ENCODE measurements at regions not wholly inside any gene's neighbourhood (a gene's known extent, or its start where the extent isn't known, plus 50 kb on each side); places are given as distances from the start of the nearest gene placed in this dataset.

GRCh38 chr7:130937830-130938229 lies 203.8 kb upstream of the KLF14 start:
- no peaks in the 10 kb centered on the region for H3K27me3 Mint-ChIP-seq (ENCODE audit: low read depth)
- H3K4me1 Mint-ChIP-seq (ENCODE audit: low read depth) = peaks cover 77% of the 10 kb centered on the region
- H3K27ac Mint-ChIP-seq = peak overlapping the region; percentile 74
- H3K4me3 Mint-ChIP-seq = no peak overlapping the region
- peaks cover 78% of the 10 kb centered on the region for H3K36me3 Mint-ChIP-seq (ENCODE audit: low read depth)
- no peak for DNase-seq (ENCODE audit: low spot score)
- no peaks in the 10 kb centered on the region for H3K9me3 Mint-ChIP-seq

GRCh38 chr7:130938661-130939060 lies 204.7 kb upstream of the KLF14 start:
- H3K9me3 Mint-ChIP-seq = no peaks in the 10 kb centered on the region
- H3K27ac Mint-ChIP-seq = peak overlapping the region; percentile 74
- H3K27me3 Mint-ChIP-seq (ENCODE audit: low read depth) = no peaks in the 10 kb centered on the region
- peaks cover 80% of the 10 kb centered on the region for H3K36me3 Mint-ChIP-seq (ENCODE audit: low read depth)
- no peak overlapping the region for H3K4me3 Mint-ChIP-seq
- no peak for DNase-seq (ENCODE audit: low spot score)
- peaks cover 79% of the 10 kb centered on the region for H3K4me1 Mint-ChIP-seq (ENCODE audit: low read depth)

DNA sequence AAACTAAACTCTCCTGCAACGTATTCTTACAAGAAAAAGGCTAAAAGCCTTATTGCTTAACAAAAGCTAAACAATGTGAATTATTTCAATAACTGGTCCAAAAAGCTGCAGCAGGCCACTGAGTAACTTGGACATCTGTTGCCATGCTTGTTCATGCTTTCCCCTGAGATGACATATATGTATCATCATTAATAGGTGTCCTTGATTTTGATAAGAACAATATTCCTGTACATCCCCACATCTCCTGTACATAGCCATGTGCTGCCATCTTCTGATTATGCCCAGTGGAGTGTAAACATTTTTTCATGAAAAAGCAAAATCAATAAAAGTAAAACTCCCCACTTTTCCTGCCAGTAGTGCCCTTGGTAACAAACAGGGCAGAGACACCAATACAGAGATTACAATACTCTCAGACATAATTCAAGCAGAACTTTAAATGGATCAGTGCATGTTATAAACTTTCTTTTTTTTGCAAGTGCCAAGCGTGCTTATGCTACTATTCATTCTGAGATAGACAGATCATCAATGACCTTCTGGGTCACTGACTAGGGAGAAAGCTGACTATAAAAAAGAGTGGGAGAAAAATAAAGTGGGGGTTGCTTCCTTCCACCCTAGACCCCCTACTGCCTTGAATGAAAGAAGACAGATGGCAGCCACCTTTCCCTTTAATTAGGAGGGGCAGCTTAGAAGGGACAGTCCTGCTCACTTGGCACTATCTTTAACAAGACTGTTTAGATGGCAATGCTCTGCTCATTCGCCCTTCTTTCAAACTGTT lies 205.5 kb upstream of the KLF14 start:
- Mint-ChIP-seq H3K27ac (peak overlapping the region; percentile 82), H3K4me1 (ENCODE audit: low read depth) (peaks cover 78% of the 10 kb centered on the region), H3K9me3 (no peaks in the 10 kb centered on the region), H3K4me3 (peak overlapping the region; percentile 37), H3K27me3 (ENCODE audit: low read depth) (no peaks in the 10 kb centered on the region), H3K36me3 (ENCODE audit: low read depth) (peaks cover 80% of the 10 kb centered on the region)
- no peak for DNase-seq (ENCODE audit: low spot score)

GRCh38 chr7:130940326-130940725 lies 206.3 kb upstream of the KLF14 start:
- Mint-ChIP-seq H3K4me3 (peak overlapping the region; percentile 70), H3K27ac (peak overlapping the region; percentile 88), H3K4me1 (ENCODE audit: low read depth) (peaks cover 82% of the 10 kb centered on the region), H3K36me3 (ENCODE audit: low read depth) (peaks cover 82% of the 10 kb centered on the region), H3K27me3 (ENCODE audit: low read depth) (no peaks in the 10 kb centered on the region), H3K9me3 (no peaks in the 10 kb centered on the region)
- no peak for DNase-seq (ENCODE audit: low spot score)

DNA sequence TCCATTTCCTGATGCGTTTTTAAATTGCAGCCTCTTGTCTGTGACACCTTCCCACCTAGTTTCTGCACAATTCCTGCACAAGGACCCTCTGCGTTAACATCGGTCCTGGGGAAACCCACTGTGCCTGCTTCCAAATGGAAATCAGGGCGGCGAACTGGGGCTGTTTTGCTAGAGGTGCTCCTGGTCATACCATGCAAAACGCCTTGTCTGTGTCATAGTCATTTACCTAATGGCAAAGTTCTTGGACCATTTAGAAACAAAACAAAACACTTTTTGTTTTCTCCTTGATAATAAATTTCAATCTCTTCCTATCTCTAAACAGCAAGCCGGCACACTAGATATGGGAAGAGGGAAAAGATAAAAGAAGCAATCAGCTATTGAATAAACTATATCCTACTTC lies 206.9 kb upstream of the KLF14 start:
- Mint-ChIP-seq H3K36me3 (ENCODE audit: low read depth) (peaks cover 84% of the 10 kb centered on the region), H3K9me3 (no peaks in the 10 kb centered on the region), H3K27ac (peak overlapping the region; percentile 79), H3K4me3 (peak overlapping the region; percentile 69), H3K27me3 (ENCODE audit: low read depth) (no peaks in the 10 kb centered on the region), H3K4me1 (ENCODE audit: low read depth) (peaks cover 82% of the 10 kb centered on the region)
- DNase-seq (ENCODE audit: low spot score) = no peak

DNA sequence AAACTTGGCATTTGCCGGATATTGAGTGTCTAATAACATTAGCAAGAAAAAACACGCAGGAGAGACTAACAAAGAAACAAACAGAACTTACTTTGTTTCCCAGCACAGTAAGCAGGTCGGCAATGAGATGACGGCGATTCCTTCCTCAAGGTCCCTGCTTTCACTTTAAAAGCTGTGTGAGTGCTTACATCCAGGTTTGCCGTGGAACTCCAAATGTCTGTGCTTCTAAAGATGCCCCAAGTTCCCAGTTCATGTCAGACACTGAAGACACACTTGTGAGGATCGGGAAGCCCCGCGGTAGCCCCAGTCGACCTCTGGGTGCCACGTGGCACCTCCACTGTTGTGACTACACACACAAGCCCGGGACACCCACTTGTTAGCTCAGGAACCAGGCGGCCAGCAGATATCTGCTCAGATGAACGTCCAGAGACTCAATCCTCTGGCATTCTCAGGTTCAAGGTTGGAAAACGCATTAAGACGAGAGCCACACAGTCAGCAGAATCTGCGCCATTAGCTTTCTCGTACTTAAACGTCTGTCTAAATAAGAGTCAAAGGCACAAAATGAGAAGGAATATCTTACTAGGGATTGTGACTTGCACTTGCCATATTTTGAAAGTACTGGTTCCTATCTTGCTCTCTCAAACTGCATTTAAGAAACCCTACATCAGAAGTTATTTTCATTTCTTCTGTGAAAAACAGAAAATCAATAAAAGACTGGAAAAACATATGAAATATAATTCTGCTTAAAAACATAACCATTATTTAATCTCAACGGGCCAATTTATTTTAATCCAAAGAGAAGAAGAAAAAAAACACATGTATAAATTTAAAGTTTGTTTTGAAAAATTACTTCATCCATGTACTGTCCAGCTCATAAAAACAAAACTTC lies 207.6 kb upstream of the KLF14 start:
- H3K36me3 Mint-ChIP-seq (ENCODE audit: low read depth) = peaks cover 84% of the 10 kb centered on the region
- peak overlapping the region; percentile 69 for H3K4me3 Mint-ChIP-seq
- peak overlapping the region; percentile 79 for H3K27ac Mint-ChIP-seq
- peaks cover 82% of the 10 kb centered on the region for H3K4me1 Mint-ChIP-seq (ENCODE audit: low read depth)
- no peaks in the 10 kb centered on the region for H3K9me3 Mint-ChIP-seq
- DNase-seq (ENCODE audit: low spot score) = no peak
- no peaks in the 10 kb centered on the region for H3K27me3 Mint-ChIP-seq (ENCODE audit: low read depth)

DNA sequence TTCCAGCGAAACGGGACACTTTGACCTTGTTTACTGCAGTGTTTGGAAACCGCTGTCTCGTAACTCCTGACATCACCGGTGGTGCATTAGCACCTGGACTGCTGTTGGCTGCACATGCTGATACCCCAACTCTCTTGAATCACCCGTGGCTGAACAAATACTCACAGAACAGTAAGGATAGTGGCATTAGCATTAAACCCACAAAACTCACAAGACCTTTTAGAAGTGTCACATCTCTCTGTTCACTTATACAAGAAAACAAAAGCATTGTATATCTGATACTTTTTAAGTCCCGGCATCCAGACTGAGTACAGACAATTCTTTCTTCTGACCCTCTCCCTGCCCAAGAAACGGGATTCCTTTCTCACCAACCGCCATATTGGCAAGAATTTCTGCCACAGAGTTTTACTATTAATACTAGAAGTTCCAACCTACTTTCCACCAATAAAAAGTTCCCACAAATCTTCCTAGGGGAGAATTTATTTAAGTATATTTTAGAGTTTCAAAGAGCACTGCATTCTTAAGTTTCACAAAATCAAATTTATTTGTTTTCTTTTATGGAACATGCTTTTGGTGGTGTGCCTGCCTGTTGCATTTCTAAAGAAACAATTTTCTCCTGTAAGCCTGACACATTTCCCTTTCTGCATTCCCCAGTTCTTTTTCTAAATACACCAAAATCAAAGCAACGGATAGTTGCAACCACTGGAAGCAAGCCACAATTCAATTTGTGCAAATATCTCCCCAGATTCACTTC lies 208.4 kb upstream of the KLF14 start:
- DNase-seq (ENCODE audit: low spot score) = no peak
- H3K4me3 Mint-ChIP-seq = peak overlapping the region; percentile 69
- H3K36me3 Mint-ChIP-seq (ENCODE audit: low read depth) = peaks cover 80% of the 10 kb centered on the region
- H3K27me3 Mint-ChIP-seq (ENCODE audit: low read depth) = no peaks in the 10 kb centered on the region
- peaks cover 79% of the 10 kb centered on the region for H3K4me1 Mint-ChIP-seq (ENCODE audit: low read depth)
- peak overlapping the region; percentile 79 for H3K27ac Mint-ChIP-seq
- H3K9me3 Mint-ChIP-seq = no peaks in the 10 kb centered on the region

DNA sequence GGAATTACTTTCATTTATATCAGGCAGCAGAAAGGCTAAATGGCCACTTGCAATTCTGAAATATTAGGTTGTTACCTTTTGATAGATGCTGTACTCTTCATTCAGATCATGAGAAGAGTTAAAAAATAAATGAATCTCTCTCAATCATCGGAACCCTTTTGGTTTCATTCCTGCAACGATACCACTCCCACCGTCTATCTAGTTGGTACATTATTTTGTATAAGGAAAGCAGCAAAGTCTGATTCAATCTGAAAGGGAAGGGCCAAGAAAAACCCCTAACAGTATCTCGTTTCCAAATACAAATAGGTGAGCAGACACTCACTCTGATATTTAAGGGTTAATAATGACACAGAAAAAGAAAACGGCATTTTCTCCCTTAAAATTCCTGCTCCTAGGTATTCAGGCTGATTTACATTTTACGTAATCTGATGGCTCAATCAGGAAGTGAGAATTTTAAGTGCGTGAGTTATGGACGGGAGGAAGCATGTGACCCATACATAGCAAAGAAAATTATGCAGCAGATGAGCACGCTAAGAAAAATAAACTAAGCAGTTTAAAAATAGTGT lies 209.4 kb upstream of the KLF14 start:
- peaks cover 84% of the 10 kb centered on the region for H3K4me1 Mint-ChIP-seq (ENCODE audit: low read depth)
- H3K27me3 Mint-ChIP-seq (ENCODE audit: low read depth) = no peaks in the 10 kb centered on the region
- no peaks in the 10 kb centered on the region for H3K9me3 Mint-ChIP-seq
- no peak for DNase-seq (ENCODE audit: low spot score)
- peak overlapping the region; percentile 69 for H3K4me3 Mint-ChIP-seq
- peak overlapping the region; percentile 79 for H3K27ac Mint-ChIP-seq
- peaks cover 83% of the 10 kb centered on the region for H3K36me3 Mint-ChIP-seq (ENCODE audit: low read depth)

DNA sequence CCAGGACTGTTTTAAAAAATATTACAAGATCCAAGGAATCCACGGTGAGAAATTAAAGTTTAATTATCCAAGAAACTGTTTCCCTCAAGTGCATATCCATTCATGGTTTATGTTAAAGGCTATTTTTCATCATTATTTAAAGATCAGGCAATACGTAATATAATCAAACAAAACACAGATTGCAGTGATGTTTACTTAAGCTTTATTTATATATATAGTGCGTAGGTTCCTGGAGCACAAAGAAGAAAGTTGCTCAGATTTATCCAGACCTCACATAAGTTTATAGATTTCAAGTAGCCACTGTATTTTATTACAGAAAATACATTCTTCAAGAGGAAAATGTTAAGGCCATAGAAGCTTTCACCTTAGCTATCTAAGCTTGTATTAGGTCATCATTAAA lies 210.0 kb upstream of the KLF14 start:
- Mint-ChIP-seq H3K4me1 (ENCODE audit: low read depth) (peaks cover 82% of the 10 kb centered on the region), H3K36me3 (ENCODE audit: low read depth) (peaks cover 80% of the 10 kb centered on the region), H3K4me3 (peak overlapping the region; percentile 69), H3K27me3 (ENCODE audit: low read depth) (no peaks in the 10 kb centered on the region), H3K27ac (peak overlapping the region; percentile 79), H3K9me3 (no peaks in the 10 kb centered on the region)
- DNase-seq (ENCODE audit: low spot score) = no peak

DNA sequence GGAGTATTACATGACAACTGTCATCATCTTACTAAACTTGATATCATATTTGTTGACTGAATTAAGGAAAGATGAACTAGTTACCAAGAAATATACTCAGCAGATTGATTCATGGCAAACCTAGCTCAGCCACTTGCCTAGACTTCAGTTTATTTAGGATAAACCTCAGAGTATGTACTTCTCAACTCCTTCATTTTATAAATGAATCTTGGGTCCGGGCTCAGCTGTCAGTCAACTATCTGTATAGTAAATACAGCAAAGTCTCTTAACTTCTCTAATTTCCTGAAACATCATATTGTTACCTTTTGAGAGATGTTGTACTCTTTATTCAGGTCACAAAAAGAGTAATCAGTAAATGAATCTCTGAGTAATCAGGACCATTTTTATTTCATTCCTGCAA lies 211.0 kb upstream of the KLF14 start:
- H3K4me3 Mint-ChIP-seq = peak overlapping the region; percentile 16
- peaks cover 76% of the 10 kb centered on the region for H3K4me1 Mint-ChIP-seq (ENCODE audit: low read depth)
- H3K27me3 Mint-ChIP-seq (ENCODE audit: low read depth) = no peaks in the 10 kb centered on the region
- H3K9me3 Mint-ChIP-seq = no peaks in the 10 kb centered on the region
- H3K36me3 Mint-ChIP-seq (ENCODE audit: low read depth) = peaks cover 74% of the 10 kb centered on the region
- H3K27ac Mint-ChIP-seq = peak overlapping the region; percentile 56
- DNase-seq (ENCODE audit: low spot score) = no peak

GRCh38 chr7:130945411-130945811 lies 211.4 kb upstream of the KLF14 start:
- no peaks in the 10 kb centered on the region for H3K27me3 Mint-ChIP-seq (ENCODE audit: low read depth)
- peak overlapping the region; percentile 16 for H3K4me3 Mint-ChIP-seq

DNA sequence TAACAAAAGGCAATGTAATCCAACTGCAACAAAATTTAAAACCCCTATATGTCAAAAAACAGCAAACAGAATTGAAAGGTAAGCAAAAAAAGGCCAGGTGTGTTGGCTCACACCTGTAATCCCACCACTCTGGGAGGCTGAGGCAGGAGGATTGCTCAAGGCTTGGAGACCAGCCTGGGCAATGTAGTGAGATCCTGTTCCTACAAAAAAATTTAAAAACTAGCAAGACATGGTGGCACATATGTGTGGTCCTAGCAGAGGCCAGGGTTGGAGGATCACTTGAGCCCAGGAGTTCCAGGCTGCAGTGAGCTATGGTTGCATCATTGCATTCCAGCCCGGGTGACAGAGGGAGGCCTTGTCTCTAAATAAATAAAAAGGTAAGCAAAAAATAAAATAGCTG lies 212.1 kb upstream of the KLF14 start:
- H3K27me3 Mint-ChIP-seq (ENCODE audit: low read depth) = no peaks in the 10 kb centered on the region
- peak overlapping the region; percentile 21 for H3K27ac Mint-ChIP-seq
- H3K9me3 Mint-ChIP-seq = no peaks in the 10 kb centered on the region
- peak overlapping the region; percentile 9 for H3K4me3 Mint-ChIP-seq
- no peak for DNase-seq (ENCODE audit: low spot score)
- peaks cover 67% of the 10 kb centered on the region for H3K4me1 Mint-ChIP-seq (ENCODE audit: low read depth)
- peaks cover 65% of the 10 kb centered on the region for H3K36me3 Mint-ChIP-seq (ENCODE audit: low read depth)

More at GRCh38 chr7:130945411-130945811, 211.4 kb upstream of the KLF14 start:
- peaks cover 71% of the 10 kb centered on the region for H3K36me3 Mint-ChIP-seq (ENCODE audit: low read depth)
- no peaks in the 10 kb centered on the region for H3K9me3 Mint-ChIP-seq
- no peak for DNase-seq (ENCODE audit: low spot score)
- H3K4me1 Mint-ChIP-seq (ENCODE audit: low read depth) = peaks cover 73% of the 10 kb centered on the region
- H3K27ac Mint-ChIP-seq = peak overlapping the region; percentile 56

- H3K9me3 Mint-ChIP-seq = no peaks in the 10 kb centered on the region
- peak overlapping the region; percentile 77 for H3K27ac Mint-ChIP-seq
- H3K4me1 Mint-ChIP-seq (ENCODE audit: low read depth) = peaks cover 53% of the 10 kb centered on the region
- peak overlapping the region; percentile 58 for H3K4me3 Mint-ChIP-seq
- no peak for DNase-seq (ENCODE audit: low spot score)
- H3K36me3 Mint-ChIP-seq (ENCODE audit: low read depth) = peaks cover 52% of the 10 kb centered on the region
- no peaks in the 10 kb centered on the region for H3K27me3 Mint-ChIP-seq (ENCODE audit: low read depth)
These were observed 214.0 kb upstream of the KLF14 start for GRCh38 chr7:130947792-130948580.

All from T-helper 2 cell treated with Interferon-gamma antibody and Interleukin-4, amounts not matched to agents 5 μg/mL and 100 μg/mL, for 36 hours (primary cell).